CD4-positive, alpha-beta T cell (primary cell): ENCODE measurements at regions not wholly inside any gene's neighbourhood (a gene's known extent, or its start where the extent isn't known, plus 50 kb on each side); places are given as distances from the start of the nearest gene placed in this dataset.

Experiments
- ATAC-seq: fragments of 200-7000 bp; cut with Tn5 transposase; one replicate; pipeline ENCODE4 v1.10.0; 2022; ENCODE audit warnings: mild to moderate bottlenecking; ENCODE audit not compliant: poor library complexity
- CTCF ChIA-PET: fragments of 350-600 bp; sonication (Branson Sonifier 250); formaldehyde crosslinking; loops from one replicate; lab custom pipeline; 2021; ENCODE audit warnings: antibody characterized with exemption, inconsistent platforms; lab: Charles Lee
- POLR2A ChIA-PET: fragments of 350-600 bp; sonication (Branson Sonifier 250); formaldehyde crosslinking; loops from one replicate; lab custom pipeline; 2021; ENCODE audit warnings: antibody characterized with exemption, inconsistent platforms; lab: Charles Lee
- DNase-seq, 14 experiments: peaks; one replicate each; pipeline ENCODE4 v3.0.0-alpha.2; 2013 to 2020; ENCODE audit warnings: mixed read lengths in 2 of 14
- H3K27ac ChIP-seq, 2 donors: one replicate each; pipeline versions ENCODE4 v1.5.1 to v1.7.0; 2013; ENCODE audit warnings: low read length in 2 of 2, low read depth in 1 of 2, mild to moderate bottlenecking in 1 of 2
- H3K27me3 ChIP-seq, 2 experiments: 1 replicate in 1 of 2; 2 replicates in 1 of 2; pipeline versions ENCODE4 v1.6.1 to v1.7.0; 2013; ENCODE audit warnings: low read length in 2 of 2, control low read depth in 1 of 2, mild to moderate bottlenecking in 1 of 2, moderate library complexity in 1 of 2; ENCODE audit not compliant: insufficient read depth in 2 of 2, control insufficient read depth in 1 of 2
- H3K36me3 ChIP-seq: one replicate; pipeline ENCODE4 v1.6.1; 2013; ENCODE audit warnings: low read length, control low read depth; ENCODE audit not compliant: insufficient read depth
- H3K4me1 ChIP-seq: one replicate; pipeline ENCODE4 v1.6.1; 2013; ENCODE audit warnings: low read length, control low read depth; ENCODE audit not compliant: insufficient read depth
- H3K4me3 ChIP-seq: one replicate; pipeline ENCODE4 v1.5.1; 2013; ENCODE audit warnings: mild to moderate bottlenecking, low read length, moderate library complexity
- H3K9me3 ChIP-seq, 2 experiments: 1 replicate in 1 of 2; 2 replicates in 1 of 2; pipeline versions ENCODE4 v1.6.1 to v1.7.0; 2013; ENCODE audit warnings: low read length in 2 of 2, mild to moderate bottlenecking in 2 of 2, control low read depth in 1 of 2, moderate library complexity in 1 of 2; ENCODE audit not compliant: control insufficient read depth in 1 of 2, insufficient read depth in 1 of 2
- H3K27ac Mint-ChIP-seq: one replicate; pipeline ENCODE4 v1.8.0; 2020; ENCODE audit warnings: mixed read lengths
- H3K27me3 Mint-ChIP-seq: one replicate; pipeline ENCODE4 v1.8.0; 2021; ENCODE audit warnings: mixed read lengths
- H3K36me3 Mint-ChIP-seq: one replicate; pipeline ENCODE4 v1.8.0; 2021; ENCODE audit warnings: low read depth, mixed read lengths
- H3K4me1 Mint-ChIP-seq: one replicate; pipeline ENCODE4 v1.8.0; 2021; ENCODE audit warnings: low read depth, mixed read lengths
- H3K4me3 Mint-ChIP-seq: one replicate; pipeline ENCODE4 v1.8.0; 2020; ENCODE audit warnings: mild to moderate bottlenecking, mixed read lengths
- H3K9me3 Mint-ChIP-seq: one replicate; pipeline ENCODE4 v1.8.0; 2020; ENCODE audit warnings: mixed read lengths
- intact Hi-C, 2 experiments: fragments of 100-400 bp; cut with DNase I in 1 of 2; cut with micrococcal nuclease in 1 of 2; formaldehyde crosslinking; loops; one replicate each; pipeline versions ENCODE4 v1.15.1 to v1.9.0; 2023 to 2025; cut with DNase I, micrococcal nuclease
- TF ChIP-seq, protein P1 (sequence below): fragments of 200-600 bp; IDR thresholded peaks from one replicate; pipeline ENCODE4 v1.8.0; 2022; ENCODE audit warnings: antibody characterized with exemption, mild to moderate bottlenecking

DNA sequence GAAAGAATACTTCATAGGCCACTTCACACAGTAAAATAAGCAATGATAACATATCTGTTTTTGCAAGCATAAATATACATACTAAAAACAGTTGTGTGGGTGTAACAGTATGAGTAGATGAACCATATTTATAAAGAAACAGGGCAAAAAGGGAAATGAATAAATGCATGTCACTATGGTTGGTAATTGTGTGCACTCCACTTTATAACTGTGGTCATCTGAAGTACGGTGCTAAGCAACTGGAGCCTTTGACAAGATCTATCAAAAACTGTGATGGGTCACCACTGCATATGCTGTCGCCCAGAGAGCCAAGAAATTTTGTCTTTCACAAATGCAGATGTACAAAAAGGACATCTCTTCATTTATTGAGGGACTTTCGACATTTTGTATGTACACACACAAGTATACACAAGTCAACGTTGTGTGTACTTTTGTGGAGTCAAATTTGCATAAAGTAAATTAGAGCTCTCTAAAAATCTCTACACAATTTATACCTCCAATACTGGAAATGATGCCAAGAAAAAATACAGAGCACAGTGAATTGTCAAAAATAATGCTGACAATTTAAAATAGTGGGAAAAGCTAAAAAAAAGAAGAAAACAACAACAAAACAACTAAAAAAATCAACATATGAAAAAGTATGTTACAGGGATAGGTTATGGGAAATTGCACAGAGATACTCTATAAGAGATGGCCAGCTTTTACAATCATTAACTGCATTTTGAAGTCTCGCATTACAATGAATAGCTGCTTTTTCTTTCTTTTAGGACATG, 123.1 kb upstream of the ENPEP start:
- TF ChIP-seq, protein P1, sequence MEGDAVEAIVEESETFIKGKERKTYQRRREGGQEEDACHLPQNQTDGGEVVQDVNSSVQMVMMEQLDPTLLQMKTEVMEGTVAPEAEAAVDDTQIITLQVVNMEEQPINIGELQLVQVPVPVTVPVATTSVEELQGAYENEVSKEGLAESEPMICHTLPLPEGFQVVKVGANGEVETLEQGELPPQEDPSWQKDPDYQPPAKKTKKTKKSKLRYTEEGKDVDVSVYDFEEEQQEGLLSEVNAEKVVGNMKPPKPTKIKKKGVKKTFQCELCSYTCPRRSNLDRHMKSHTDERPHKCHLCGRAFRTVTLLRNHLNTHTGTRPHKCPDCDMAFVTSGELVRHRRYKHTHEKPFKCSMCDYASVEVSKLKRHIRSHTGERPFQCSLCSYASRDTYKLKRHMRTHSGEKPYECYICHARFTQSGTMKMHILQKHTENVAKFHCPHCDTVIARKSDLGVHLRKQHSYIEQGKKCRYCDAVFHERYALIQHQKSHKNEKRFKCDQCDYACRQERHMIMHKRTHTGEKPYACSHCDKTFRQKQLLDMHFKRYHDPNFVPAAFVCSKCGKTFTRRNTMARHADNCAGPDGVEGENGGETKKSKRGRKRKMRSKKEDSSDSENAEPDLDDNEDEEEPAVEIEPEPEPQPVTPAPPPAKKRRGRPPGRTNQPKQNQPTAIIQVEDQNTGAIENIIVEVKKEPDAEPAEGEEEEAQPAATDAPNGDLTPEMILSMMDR, result no peak
- Histone ChIP-seq H3K27ac (no peak overlapping the region), H3K4me1 (no peaks in the 10 kb centered on the region), H3K36me3 (no peaks in the 10 kb centered on the region), H3K9me3 (peaks cover 0 to 3% of the 10 kb centered on the region in 2 experiments), H3K4me3 (no peak overlapping the region), H3K27me3 (peaks cover 0 to 3% of the 10 kb centered on the region in 2 experiments)
- no peak overlapping the region for H3K27ac Mint-ChIP-seq
- H3K9me3 Mint-ChIP-seq, result no peaks in the 10 kb centered on the region
- ATAC-seq (no peak), DNase-seq (no peak)
- ChIA-PET POLR2A (no interaction called here), CTCF (no interaction called here)
- H3K27me3 Mint-ChIP-seq, result peaks cover 10% of the 10 kb centered on the region
- H3K36me3 Mint-ChIP-seq, result no peaks in the 10 kb centered on the region
- H3K4me1 Mint-ChIP-seq, result no peaks in the 10 kb centered on the region
- intact Hi-C loops, result no loop called here
- no peak overlapping the region for H3K4me3 Mint-ChIP-seq

DNA sequence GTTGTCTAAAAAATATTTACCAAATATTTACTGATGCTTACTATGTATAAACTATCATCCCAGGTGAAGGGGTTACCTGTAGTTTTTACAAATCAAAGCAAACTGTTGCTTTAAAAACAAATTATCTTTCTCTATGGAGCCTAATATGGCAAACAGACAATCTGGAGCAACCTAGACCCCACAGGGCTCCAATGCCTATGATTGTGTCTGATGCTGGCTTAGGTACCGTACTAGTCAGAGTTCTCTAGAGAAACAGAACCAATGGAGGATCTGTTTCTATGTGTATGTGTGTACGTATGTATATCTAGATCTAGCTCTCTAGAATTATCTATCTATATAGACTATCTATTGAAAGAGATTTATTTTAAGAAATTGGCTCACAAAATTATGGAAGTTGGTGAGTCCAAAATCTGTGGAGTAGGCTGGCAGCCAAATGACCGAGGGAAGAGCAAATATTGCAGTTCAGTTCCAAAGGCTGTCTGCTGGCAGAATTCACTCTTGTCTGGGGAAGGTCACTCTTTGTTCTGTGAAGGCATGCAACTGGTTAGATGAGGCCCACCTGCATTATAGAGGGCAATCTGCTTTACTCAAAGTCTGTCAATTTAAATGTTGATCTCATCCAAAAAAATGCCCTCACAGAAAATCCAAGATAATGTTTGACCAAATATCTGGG, 127.1 kb upstream of the ENPEP start:
- Mint-ChIP-seq H3K9me3 (no peaks in the 10 kb centered on the region), H3K4me3 (no peak overlapping the region)
- no peaks in the 10 kb centered on the region for H3K36me3 ChIP-seq

DNA sequence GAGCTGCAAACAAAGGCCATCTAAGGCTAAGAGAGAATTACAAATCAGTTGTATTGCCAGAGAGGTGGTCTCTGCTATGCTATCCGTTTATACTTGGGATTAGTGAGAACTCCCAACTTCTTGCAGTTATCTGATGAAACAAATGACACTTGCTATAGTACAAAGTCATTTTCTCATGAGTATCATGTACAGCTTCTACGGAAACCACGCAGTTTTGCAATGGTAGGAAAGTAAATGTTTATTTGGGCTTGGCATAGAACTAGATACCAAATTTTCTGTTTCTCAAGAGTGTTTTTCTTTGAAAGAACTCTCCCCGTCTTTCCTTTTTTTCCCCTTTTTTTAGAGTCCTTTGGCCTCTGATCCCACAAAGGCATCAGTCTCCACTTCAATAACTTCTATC, 128.2 kb upstream of the ENPEP start:
- no peaks in the 10 kb centered on the region for H3K36me3 ChIP-seq
- DNase-seq (no peak), ATAC-seq (no peak)
- intact Hi-C loops, result no loop called here
- H3K4me3 ChIP-seq, result no peak overlapping the region
- no peaks in the 10 kb centered on the region for H3K36me3 Mint-ChIP-seq
- no peaks in the 10 kb centered on the region for H3K27me3 Mint-ChIP-seq
- no peaks in the 10 kb centered on the region for H3K4me1 ChIP-seq
- TF ChIP-seq, protein P1, result no peak
- H3K4me1 Mint-ChIP-seq, result no peaks in the 10 kb centered on the region
- H3K4me3 Mint-ChIP-seq, result no peak overlapping the region
- POLR2A ChIA-PET, result no interaction called here
- no peak overlapping the region for H3K27ac Mint-ChIP-seq
- no peak overlapping the region for H3K27ac ChIP-seq
- H3K9me3 ChIP-seq, result peaks cover 3 to 7% of the 10 kb centered on the region in 2 experiments
- no peaks in the 10 kb centered on the region for H3K9me3 Mint-ChIP-seq
- CTCF ChIA-PET, result no interaction called here
- peaks cover 0 to 3% of the 10 kb centered on the region in 2 experiments for H3K27me3 ChIP-seq

More for the DNA sequence above, 127.1 kb upstream of the ENPEP start:
- Mint-ChIP-seq H3K4me1 (no peaks in the 10 kb centered on the region), H3K27ac (no peak overlapping the region), H3K36me3 (no peaks in the 10 kb centered on the region), H3K27me3 (peaks cover 6% of the 10 kb centered on the region)
- POLR2A ChIA-PET, result no interaction called here
- peaks cover 0 to 3% of the 10 kb centered on the region in 2 experiments for H3K27me3 ChIP-seq
- CTCF ChIA-PET, result no interaction called here
- peaks cover 0 to 3% of the 10 kb centered on the region in 2 experiments for H3K9me3 ChIP-seq
- H3K27ac ChIP-seq, result no peak overlapping the region
- H3K4me3 ChIP-seq, result no peak overlapping the region
- intact Hi-C loops, result no loop called here
- ATAC-seq, result no peak
- TF ChIP-seq, protein P1, result no peak
- no peaks in the 10 kb centered on the region for H3K4me1 ChIP-seq
- DNase-seq, result no peak
